Karpas-422 (cell line): ENCODE measurements at regions not wholly inside any gene's neighbourhood (a gene's known extent, or its start where the extent isn't known, plus 50 kb on each side); places are given as distances from the start of the nearest gene placed in this dataset.

Source experiments
- DNase-seq: peaks from one replicate; pipeline ENCODE4 v3.0.0-alpha.2; 2015
- H2AFZ ChIP-seq: fragments of 200-600 bp; sonication (generic); 2 replicates; pipeline ENCODE4 v1.6.1; 2014; ENCODE audit warnings: antibody characterized with exemption, low read length, mixed read lengths
- H3K27ac ChIP-seq: fragments of 200-600 bp; sonication (generic); 2 replicates; pipeline ENCODE4 v1.5.1; 2014; ENCODE audit warnings: mild to moderate bottlenecking, low read length, moderate library complexity
- H3K27me3 ChIP-seq: fragments of 200-600 bp; sonication (generic); 2 replicates; pipeline ENCODE4 v1.6.1; 2014; ENCODE audit warnings: low read length, mixed read lengths
- H3K36me3 ChIP-seq: fragments of 200-600 bp; sonication (generic); 2 replicates; pipeline ENCODE4 v1.6.1; 2014; ENCODE audit warnings: low read length, mixed read lengths; ENCODE audit not compliant: insufficient read depth
- H3K4me1 ChIP-seq: fragments of 200-600 bp; sonication (generic); 2 replicates; pipeline ENCODE4 v1.6.1; 2014; ENCODE audit warnings: mild to moderate bottlenecking, low read length, mixed read lengths
- H3K4me2 ChIP-seq: fragments of 200-600 bp; sonication (generic); 2 replicates; pipeline ENCODE4 v1.6.1; 2014; ENCODE audit warnings: low read length, low read depth, mild to moderate bottlenecking; ENCODE audit not compliant: poor library complexity, severe bottlenecking
- H3K4me3 ChIP-seq: fragments of 200-600 bp; sonication (generic); 2 replicates; pipeline ENCODE4 v1.5.1; 2014; ENCODE audit warnings: mild to moderate bottlenecking, antibody characterized with exemption, low read length, mixed read lengths
- H3K79me2 ChIP-seq: fragments of 200-600 bp; sonication (generic); 2 replicates; pipeline ENCODE4 v1.6.1; 2014; ENCODE audit warnings: mild to moderate bottlenecking, low read length, mixed read lengths
- H3K9ac ChIP-seq: fragments of 200-600 bp; sonication (generic); 2 replicates; pipeline ENCODE4 v1.6.0; 2014; ENCODE audit warnings: low read length
- H3K9me2 ChIP-seq: fragments of 200-600 bp; sonication (generic), shearing (Covaris generic); replicated peaks from 2 replicates; pipeline ENCODE4 v1.6.0; 2014; ENCODE audit warnings: mild to moderate bottlenecking, low read length, moderate library complexity; ENCODE audit not compliant: insufficient read depth
- H3K9me3 ChIP-seq: fragments of 300-700, 200-600 bp; sonication (generic); 2 replicates; pipeline ENCODE4 v1.6.1; 2014; ENCODE audit warnings: low read length, mixed read lengths
- H4K20me1 ChIP-seq: fragments of 200-600 bp; sonication (generic); 2 replicates; pipeline ENCODE4 v1.6.1; 2014; ENCODE audit warnings: mild to moderate bottlenecking, antibody characterized with exemption, low read length, low read depth; ENCODE audit not compliant: insufficient read depth

- no peaks in the 10 kb centered on the region for H3K27me3 ChIP-seq
- H3K27ac ChIP-seq = no peak overlapping the region
- no peak overlapping the region for H3K4me3 ChIP-seq
- no peaks in the 10 kb centered on the region for H3K79me2 ChIP-seq
- no peaks in the 10 kb centered on the region for H4K20me1 ChIP-seq
- H3K9me3 ChIP-seq = no peaks in the 10 kb centered on the region
- no peak overlapping the region for H3K9ac ChIP-seq
- H2AFZ ChIP-seq = no peak overlapping the region
- no peaks in the 10 kb centered on the region for H3K9me2 ChIP-seq
- no peaks in the 10 kb centered on the region; the same call in 1 of the 2 replicates for H3K36me3 ChIP-seq
- peaks cover 9% of the 10 kb centered on the region for H3K4me1 ChIP-seq
- no peak overlapping the region for H3K4me2 ChIP-seq
- DNase-seq = no peak
These were observed 323.6 kb downstream of the SOX2 start for GRCh38 chr3:182035324-182035723.

GRCh38 chr3:182036382-182036781 is 324.7 kb downstream of the SOX2 start:
- Histone ChIP-seq H3K27me3 (no peaks in the 10 kb centered on the region), H3K9me3 (no peaks in the 10 kb centered on the region), H4K20me1 (no peaks in the 10 kb centered on the region), H2AFZ (0 out of 2 replicates have a peak overlapping the region, but pooled peaks have one; percentile 60), H3K9me2 (no peaks in the 10 kb centered on the region), H3K4me3 (no peak overlapping the region), H3K4me2 (no peak overlapping the region), H3K9ac (no peak overlapping the region), H3K36me3 (no peaks in the 10 kb centered on the region; the same call in 1 of the 2 replicates), H3K27ac (no peak overlapping the region), H3K4me1 (peaks cover 9% of the 10 kb centered on the region), H3K79me2 (no peaks in the 10 kb centered on the region)
- no peak for DNase-seq

DNA sequence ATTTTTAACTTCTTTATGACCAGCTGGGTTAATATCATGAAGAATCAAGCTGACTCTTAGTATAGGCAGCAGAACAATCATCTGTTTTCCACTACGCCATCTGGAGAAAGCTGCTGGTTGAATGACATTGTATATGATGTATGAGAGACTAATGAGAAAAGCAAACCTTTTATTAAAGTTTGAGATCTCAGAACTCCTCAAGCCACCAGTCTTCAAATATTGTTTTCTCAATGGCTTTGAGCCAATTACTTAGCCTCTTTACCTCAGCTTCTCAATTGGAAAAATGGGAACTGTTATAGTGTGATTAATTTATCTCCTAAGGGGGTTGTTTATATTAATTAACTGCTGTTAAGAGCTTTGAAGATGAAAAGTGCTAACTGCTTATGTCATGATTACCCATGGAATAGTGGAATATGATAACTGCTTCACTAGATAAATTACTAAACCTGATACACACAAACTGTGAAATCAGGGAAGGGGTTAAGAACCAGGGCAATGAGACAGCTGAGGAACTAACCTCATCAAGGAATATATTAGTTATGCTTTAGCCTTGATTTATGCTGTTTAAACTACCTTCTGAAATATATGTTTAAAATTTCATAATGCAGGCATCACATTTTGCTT is 330.1 kb downstream of the SOX2 start:
- Histone ChIP-seq H3K4me2 (no peak overlapping the region), H2AFZ (no peak overlapping the region), H3K79me2 (no peaks in the 10 kb centered on the region), H3K27ac (no peak overlapping the region), H3K9ac (no peak overlapping the region), H3K9me3 (no peaks in the 10 kb centered on the region), H3K9me2 (no peaks in the 10 kb centered on the region), H4K20me1 (no peaks in the 10 kb centered on the region), H3K4me3 (no peak overlapping the region), H3K4me1 (peaks cover 7% of the 10 kb centered on the region), H3K27me3 (no peaks in the 10 kb centered on the region), H3K36me3 (no peaks in the 10 kb centered on the region; the same call in 1 of the 2 replicates)
- DNase-seq = no peak

DNA sequence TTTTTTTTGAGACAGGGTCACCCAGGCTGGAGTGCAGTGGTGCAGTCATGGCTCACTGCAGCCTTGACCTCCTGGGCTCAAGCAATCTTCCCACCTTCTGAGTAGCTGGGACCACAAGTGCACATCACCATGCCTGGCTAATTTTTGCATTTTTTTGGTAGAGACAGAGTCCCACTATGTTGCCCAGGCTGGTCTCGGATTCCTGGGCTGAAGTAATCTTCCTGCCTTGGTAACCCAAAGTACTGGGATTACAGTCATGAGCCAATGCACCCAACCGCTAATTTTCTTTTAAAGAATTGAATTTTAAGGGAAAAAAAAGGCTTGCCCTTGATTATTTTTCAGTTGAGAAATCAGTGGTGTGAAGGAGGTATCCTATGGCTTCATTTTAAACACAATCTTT is 334.0 kb downstream of the SOX2 start:
- no peak for DNase-seq
- Histone ChIP-seq H3K9me3 (no peaks in the 10 kb centered on the region), H3K79me2 (no peaks in the 10 kb centered on the region), H4K20me1 (no peaks in the 10 kb centered on the region), H3K9ac (no peak overlapping the region), H3K4me1 (peaks cover 3% of the 10 kb centered on the region; the same call in 1 of the 2 replicates), H3K27ac (no peak overlapping the region), H3K9me2 (no peaks in the 10 kb centered on the region), H3K27me3 (no peaks in the 10 kb centered on the region), H3K4me3 (no peak overlapping the region), H3K4me2 (no peak overlapping the region), H3K36me3 (no peaks in the 10 kb centered on the region), H2AFZ (no peak overlapping the region)

GRCh38 chr3:182046166-182046764 is 334.5 kb downstream of the SOX2 start:
- Histone ChIP-seq H2AFZ (no peak overlapping the region), H3K27me3 (no peaks in the 10 kb centered on the region), H3K36me3 (no peaks in the 10 kb centered on the region), H3K27ac (no peak overlapping the region), H3K4me2 (no peak overlapping the region), H3K4me3 (no peak overlapping the region), H3K4me1 (peaks cover 3% of the 10 kb centered on the region; the same call in 1 of the 2 replicates), H3K9me2 (no peaks in the 10 kb centered on the region), H3K9me3 (no peaks in the 10 kb centered on the region), H4K20me1 (no peaks in the 10 kb centered on the region), H3K9ac (no peak overlapping the region), H3K79me2 (no peaks in the 10 kb centered on the region)
- DNase-seq = no peak

GRCh38 chr3:182050932-182051331 is 339.2 kb downstream of the SOX2 start:
- no peak overlapping the region for H3K4me3 ChIP-seq
- no peaks in the 10 kb centered on the region for H3K4me1 ChIP-seq
- no peak overlapping the region for H2AFZ ChIP-seq
- H3K27me3 ChIP-seq = 0 out of 2 replicates have a peak, but pooled peaks cover 3% of the 10 kb centered on the region
- no peak for DNase-seq
- H3K79me2 ChIP-seq = no peaks in the 10 kb centered on the region
- H3K36me3 ChIP-seq = no peaks in the 10 kb centered on the region
- no peaks in the 10 kb centered on the region for H4K20me1 ChIP-seq
- H3K4me2 ChIP-seq = no peak overlapping the region
- H3K9me3 ChIP-seq = no peaks in the 10 kb centered on the region
- no peaks in the 10 kb centered on the region for H3K9me2 ChIP-seq
- no peak overlapping the region for H3K9ac ChIP-seq
- H3K27ac ChIP-seq = no peak overlapping the region

DNA sequence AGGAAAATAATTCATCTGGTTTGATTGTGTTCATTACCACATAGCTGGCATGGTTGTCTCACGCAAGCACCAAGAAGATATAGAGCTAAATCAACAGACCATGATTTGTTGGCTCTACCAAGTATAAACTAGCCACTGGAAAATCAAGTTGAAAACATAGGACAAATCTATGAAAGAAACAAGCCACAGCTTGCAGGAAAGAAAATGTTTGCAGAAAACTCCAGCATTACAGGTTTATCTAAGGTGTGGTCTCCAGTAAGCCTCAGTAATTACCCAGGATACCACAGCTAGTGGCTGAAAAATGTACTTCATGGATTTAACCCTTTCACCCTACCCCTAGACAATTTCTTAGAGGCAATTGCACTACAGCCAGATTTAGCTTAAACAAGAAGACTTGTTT is 340.6 kb downstream of the SOX2 start:
- Histone ChIP-seq H4K20me1 (no peaks in the 10 kb centered on the region), H3K9me3 (no peaks in the 10 kb centered on the region), H2AFZ (no peak overlapping the region), H3K27ac (no peak overlapping the region), H3K4me3 (no peak overlapping the region), H3K9me2 (no peaks in the 10 kb centered on the region), H3K36me3 (no peaks in the 10 kb centered on the region), H3K4me1 (no peaks in the 10 kb centered on the region), H3K4me2 (no peak overlapping the region), H3K27me3 (0 out of 2 replicates have a peak, but pooled peaks cover 3% of the 10 kb centered on the region), H3K79me2 (no peaks in the 10 kb centered on the region), H3K9ac (no peak overlapping the region)
- no peak for DNase-seq

- Histone ChIP-seq H3K79me2 (no peaks in the 10 kb centered on the region), H3K9ac (no peak overlapping the region), H3K9me2 (no peaks in the 10 kb centered on the region), H3K9me3 (no peaks in the 10 kb centered on the region), H3K27ac (no peak overlapping the region), H3K36me3 (no peaks in the 10 kb centered on the region), H3K27me3 (0 out of 2 replicates have a peak, but pooled peaks cover 3% of the 10 kb centered on the region), H3K4me1 (no peaks in the 10 kb centered on the region), H2AFZ (no peak overlapping the region), H3K4me2 (no peak overlapping the region), H4K20me1 (no peaks in the 10 kb centered on the region), H3K4me3 (no peak overlapping the region)
- no peak for DNase-seq
These were observed 341.0 kb downstream of the SOX2 start for GRCh38 chr3:182052757-182053156.
